ENCODE measurements at regions not wholly inside any gene's neighbourhood (a gene's known extent, or its start where the extent isn't known, plus 50 kb on each side); places are given as distances from the start of the nearest gene placed in this dataset.
"Not testable (repeated sequence)": the region's sequence is repeated elsewhere in the genome, so short reads cannot be mapped to it uniquely, and the experiment has no call there.

DNA sequence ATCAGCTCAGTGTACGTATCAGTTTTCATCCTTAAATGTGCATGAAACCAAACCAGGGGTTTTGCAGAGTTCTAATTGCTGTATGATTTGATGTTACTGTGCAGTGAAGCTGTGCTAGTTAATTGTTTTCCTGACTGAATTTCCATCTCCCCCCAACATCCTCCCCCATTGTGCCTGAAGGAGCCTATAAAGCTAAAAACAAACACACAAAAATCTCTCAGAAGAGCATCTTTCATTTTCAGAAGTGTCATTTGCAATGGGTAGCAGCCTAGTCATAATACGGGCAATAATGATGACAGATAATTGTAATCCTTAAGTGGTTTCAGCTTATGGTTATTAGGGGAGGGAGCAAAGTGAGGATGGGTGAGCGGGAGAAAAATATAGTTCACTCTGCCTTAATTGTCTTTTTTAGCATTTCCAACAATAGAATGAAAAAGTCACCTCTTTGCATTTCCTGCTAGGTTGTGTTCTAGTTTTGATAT is 207.9 kb upstream of the TBL1XR1 start:
- no peak for DNase-seq

DNA sequence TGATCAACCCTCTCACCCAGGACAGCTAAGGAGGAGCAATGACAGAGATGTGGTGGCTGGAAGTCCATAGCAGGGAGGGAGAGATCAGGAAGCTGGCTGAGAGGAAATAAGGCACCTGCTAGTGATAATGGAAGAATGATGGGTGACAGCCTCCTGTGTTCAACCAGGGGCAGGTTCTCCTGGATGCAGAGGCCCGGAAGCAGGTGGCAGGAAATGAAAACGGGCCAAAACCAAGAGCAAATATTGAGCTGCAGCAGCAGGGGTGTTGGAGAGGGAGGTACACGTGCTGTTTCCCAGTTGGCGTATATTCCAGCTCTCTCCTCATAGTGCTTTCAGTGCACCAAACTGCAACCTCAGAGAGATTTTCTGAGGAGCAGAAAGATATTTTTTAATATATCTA is 213.4 kb upstream of the TBL1XR1 start:
- no peak for DNase-seq

DNA sequence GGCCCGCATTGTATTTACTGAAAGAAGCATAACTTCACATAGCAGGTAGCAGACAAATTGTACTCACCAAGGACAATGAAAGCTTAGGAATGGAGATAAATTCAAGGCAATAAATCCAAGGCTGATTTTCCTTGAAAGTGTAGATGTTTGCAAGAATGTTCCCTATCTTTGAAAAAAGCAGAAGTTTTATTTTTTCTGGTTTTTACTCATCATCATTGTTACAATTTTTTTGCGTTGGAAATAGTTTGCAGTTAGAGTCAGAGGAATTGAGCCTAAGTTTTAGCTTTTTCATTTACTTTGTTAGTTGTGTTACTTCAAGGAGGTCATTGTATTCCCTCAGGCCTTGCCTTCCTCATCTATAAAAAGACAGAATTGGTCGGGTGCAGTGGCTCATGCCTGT is 213.9 kb upstream of the TBL1XR1 start:
- DNase-seq = peak in 1 of 2 donors; percentile 28

DNA sequence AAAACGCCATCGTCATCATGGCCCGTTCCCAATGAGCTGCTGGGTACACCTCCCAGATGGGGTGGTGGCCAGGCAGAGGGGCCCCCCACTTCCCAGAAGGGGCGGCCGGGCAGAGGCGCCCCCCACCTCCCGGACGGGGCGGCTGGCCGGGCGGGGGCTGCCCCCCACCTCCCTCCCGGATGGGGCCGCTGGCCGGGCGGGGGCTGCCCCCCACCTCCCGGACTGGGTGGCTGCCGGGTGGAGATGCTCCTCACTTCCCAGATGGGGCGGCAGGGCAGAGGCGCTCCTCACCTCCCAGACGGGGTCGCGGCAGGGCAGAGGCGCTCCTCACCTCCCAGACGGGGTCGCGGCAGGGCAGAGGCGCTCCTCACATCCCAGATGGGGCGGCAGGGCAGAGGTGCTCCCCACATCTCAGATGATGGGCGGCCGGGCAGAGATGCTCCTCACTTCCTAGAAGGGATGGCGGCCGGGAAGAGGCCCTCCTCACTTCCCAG is 215.4 kb upstream of the TBL1XR1 start:
- not testable (repeated sequence) for DNase-seq

DNA sequence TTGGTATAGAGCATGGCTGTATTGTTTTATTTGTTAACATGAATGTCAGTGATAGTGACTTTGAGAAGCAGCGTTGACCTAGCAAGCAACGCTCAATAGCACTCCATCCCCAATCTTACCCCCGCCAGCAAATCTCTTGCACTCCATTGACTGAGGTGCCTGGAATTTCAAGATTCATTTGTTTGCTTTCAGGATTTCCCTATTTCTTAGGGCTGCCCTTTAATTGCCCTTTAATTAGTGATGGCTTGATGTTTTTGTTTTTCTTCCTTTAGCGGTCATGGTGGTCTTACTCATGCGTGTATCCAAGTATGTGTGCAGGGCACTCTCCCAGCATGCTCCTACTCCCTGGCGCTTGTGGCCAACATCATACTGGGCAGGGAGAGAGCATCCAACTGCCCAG is 216.8 kb upstream of the TBL1XR1 start:
- no peak for DNase-seq

DNA sequence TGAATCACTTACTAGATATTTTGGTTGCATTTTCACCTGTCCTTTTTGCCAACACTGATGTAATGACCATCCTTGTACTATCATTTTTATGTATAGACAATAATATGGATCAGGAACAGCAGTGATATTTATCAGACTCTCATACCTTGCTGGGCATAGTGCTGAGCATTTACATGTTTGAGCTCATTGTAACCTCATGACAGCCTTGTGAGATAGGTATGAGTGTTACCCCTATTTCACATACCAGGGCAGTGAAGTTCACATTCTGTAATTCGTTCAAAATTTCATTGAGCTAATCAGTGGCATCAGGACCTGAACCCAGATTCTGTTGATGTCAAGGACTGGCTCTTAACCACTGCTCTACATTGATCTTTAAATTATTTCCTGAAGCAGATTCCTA is 221.5 kb upstream of the TBL1XR1 start:
- no peak for DNase-seq

DNA sequence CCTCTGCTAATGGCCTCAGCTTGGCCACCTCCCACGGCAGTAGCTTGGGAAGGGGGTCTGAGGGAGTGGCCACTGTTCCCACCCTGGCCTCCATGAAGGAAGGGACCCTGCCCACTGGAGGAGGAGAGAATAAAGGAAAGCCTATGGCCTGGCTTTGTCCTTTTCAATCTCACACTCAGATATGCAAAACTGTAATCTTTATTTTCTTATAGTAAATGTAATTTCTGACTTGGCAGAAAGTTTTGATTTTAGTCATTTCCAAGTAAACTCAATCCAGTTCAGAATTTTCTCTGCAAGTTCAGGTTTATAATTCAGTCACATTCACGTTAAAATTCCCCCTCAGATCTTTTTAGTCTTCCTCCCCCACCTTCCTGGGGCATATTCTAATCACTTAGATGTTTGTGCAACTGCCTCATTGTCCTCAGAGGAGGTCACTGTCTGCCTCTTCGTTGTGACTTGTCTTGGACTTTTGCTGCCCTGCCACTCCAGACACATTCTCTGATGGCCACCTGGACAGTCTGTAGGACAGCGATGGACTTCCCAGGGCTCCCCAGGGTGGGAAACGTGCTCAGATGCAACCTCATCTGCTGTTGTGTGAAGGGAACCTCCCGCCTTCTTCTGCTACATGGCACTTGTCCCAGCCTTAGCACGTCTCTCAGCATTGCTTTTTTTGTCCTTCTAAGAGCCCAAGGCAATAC is 222.8 kb upstream of the TBL1XR1 start:
- peak in 1 of 2 donors; percentile 29 for DNase-seq

DNA sequence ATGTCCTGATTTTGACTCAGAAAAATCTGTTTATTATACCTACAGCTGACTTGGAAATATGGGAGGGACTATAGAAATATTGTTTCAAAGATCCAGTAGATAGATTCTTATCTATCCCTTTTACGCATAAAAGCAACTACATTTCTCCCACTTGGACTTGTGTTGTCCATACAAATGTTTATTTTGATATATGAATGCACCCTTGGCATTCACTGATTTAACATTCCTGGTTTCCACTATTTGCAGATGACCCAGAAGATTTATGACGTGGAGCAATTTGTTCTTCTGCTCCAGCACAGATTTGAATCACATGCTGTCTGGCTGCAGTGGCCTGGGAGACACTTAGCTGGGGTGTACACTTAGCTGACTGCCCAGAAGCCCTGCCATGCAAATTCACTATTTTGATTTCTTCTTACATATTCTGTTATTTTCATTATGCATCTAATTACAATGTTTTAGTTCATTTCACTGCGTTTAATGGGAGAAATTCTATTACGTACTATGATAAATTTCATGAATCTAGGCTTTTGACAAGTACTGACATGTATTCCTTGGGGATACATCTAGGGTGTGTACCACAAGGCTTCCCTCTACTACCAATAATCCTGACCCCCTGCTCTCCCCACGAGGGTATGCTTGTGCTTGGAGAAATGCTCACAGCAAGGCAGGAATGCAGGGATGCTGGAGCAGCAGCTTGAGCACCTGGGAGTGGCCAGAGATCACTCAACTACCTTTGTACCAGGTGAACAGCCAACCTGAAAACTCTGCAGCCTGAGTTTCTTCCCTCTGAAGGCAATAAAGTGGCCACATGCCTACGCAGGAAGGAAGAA is 223.6 kb upstream of the TBL1XR1 start:
- no peak for DNase-seq

DNA sequence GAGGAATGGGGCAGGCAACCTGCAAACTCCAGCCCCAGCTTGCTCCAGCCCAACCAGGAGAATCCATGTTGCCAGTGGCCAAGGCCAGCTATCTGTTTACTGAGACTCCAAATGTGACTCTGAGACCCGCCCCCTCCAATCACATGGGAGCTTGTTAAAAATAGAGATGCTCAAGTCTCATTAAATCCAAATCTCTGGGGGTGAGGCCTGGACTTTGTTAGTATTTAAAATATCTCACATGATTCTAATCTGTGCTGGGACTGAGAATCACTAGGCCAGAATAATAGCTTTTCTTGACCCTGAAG is 224.2 kb upstream of the TBL1XR1 start:
- DNase-seq = no peak

DNA sequence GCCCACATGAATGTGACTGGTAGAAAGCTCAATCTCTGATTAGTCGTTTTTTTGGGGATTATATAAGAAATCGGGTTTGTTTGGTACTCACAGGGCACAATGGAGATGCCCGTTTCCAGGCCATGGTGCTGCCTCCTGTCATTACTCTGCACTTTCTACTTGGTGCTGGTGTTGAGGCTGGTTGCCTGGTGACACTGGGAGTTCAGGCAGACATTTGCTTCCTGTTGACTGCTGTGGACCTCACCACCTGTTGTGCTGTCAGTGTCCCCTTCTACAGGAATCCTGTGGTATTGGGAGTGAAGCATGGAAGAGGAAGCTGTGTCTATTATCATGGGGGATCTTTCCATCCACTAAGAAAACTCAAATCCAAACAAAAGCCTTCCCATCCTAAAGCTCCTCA is 227.2 kb upstream of the TBL1XR1 start:
- DNase-seq = no peak

DNA sequence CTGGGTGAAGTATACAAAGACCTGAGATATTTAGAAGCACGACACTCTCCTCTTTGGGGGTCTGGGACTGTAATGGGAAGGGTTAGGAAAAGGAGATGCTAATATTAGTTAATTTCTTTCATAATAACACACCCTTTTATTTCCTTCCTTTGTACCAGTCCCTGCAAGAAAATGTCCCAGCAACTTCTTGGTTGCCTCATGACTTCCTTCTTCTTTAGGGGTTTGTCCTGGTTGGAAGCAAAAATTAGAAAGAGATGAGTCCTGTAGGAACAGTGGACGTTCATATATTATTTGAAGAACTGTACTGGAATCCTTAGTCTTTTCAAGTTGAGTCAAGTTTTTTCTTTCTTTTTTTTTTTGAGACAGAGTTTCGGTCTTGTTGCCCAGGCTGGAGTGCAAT is 227.8 kb upstream of the TBL1XR1 start:
- DNase-seq = peak; percentile 26 to 32

DNA sequence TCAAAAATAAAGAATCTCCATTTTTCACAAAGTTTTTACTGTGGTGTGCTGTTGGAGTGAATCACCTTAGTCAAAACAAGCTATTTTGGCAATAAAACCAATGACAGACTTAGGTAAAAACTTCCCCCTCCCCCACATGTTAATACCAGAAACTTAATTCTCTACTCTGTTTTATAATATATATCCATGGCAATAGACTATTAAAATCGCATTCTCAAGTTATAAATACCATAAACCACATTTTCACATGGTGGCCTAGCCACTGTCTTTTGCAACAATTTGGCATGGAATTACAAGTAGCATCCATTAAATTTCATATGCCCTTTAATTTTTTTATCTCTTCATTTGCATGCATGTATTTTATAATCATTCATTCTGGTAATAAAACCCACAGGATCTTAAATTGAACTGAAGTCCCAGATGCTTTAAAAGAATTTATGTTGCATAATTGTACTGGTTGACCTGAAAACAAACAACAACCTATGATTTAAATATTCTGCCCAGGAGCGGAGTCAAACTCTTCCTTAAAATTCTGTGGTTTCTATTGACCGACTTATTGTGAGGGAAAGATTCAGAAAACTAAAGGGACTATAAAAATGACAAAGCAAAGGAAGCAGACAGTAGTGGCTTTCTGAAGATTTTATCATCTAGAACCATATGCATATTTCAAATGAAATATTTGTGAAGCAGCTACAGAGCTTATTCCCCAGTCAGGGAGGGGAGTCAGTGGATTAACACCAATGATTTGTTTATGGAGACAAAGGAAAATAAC is 229.0 kb upstream of the TBL1XR1 start:
- DNase-seq = no peak

DNA sequence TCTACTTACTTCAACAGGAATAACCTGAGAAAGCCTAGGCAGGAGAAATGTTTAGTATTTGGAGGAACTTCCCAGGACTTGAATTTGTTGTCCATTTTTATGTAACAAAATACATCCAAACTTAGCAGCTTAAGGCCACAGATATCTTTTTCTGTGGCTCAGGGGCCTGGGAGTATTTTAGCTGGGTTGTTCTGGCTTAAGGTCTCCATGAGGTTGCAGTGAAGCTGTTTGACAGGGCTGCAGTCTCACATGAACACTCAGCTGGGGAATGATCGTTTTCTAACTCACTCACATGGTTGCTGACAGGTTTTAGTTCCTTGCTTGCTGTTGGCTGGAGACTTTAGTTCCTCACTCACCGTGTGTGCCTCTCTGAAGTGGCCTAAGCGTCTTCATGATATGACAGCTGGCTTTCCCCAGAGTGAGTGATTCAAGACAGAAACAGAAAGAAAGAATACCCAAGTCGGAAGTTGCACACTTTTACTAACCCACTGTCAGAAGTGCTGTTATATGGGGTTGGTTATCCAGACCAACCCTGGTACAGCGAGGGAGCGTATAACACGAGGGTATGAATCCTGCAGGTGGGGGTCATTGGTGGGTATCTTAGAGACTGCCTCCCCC is 229.7 kb upstream of the TBL1XR1 start:
- peak; percentile 70 to 84 for DNase-seq

DNA sequence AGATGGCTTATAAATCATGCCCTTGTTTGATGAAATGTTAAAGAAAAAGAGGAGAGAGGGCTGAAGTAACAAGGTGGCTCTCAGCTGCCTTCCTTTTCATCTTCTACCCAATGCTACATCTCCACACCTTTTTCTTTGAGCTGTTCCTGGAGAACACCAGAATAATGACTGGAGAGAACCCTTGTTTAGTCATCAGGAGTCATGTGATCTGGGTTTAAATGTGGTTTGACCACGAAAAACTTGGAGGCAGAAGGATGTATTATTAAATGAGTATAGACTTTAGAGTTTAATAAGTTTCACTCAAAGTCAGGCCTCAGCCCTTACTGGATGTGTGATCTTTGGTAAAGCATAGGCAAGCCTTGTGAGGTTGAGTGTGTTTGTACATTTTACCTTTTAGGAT is 230.3 kb upstream of the TBL1XR1 start:
- DNase-seq = peak in 1 of 2 donors; percentile 23

DNA sequence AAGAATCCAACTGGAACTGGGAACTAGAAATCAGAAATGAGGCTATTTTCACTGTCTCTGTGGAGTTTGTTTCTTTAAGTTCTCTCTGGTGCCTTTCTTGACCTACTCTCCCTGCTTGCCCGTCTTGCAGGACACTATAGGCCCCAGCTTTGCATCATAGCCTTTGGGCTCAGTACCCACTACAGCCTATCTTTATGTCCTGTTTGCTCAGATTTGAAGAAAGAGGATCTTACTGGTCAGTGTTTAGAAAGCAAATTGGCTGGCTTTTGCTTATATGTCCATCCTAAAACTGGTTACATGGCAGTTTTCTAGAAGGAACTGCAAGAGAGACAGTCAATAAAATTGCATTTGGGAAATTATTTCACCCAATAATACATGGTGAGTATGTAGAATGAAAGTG is 231.8 kb upstream of the TBL1XR1 start:
- peak in 1 of 2 donors; percentile 32 for DNase-seq

DNA sequence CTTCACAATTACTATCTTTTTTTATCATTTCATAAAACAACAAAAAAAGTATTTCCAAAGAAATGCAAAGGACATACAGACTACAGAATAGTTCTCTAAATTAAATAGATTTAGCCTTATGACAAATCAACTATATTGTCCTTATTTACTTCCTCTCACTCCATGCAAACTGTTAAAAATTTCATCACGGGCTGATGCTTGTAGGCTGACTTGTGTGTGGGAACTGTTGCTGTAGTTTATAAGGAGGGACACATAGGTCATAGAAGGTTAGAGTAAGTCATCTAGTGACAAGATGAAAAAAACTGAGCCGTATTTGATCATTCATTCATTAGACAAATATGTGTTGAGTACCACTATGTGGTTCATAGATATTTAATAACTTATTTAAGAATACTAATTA is 232.5 kb upstream of the TBL1XR1 start:
- DNase-seq = peak; percentile 76 to 92

DNA sequence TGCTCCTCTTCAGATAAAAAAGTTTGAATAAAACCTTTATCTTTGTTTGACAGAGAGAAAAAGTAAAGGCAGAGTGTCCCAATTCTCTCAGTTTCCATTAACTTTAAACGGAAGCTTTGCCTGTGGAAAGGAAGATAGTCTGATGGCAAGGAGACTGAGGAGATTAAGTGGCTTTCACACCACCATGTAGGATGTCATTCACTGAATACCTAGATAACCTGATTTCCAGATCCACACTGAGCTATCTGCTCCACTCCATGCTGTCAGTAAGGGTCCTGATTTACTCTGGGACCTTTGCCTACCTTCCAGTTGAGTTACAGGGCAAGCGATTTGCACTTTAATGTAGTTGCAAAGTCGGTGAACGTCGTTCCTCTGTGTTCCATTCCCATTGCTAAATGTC is 233.4 kb upstream of the TBL1XR1 start:
- no peak for DNase-seq

DNA sequence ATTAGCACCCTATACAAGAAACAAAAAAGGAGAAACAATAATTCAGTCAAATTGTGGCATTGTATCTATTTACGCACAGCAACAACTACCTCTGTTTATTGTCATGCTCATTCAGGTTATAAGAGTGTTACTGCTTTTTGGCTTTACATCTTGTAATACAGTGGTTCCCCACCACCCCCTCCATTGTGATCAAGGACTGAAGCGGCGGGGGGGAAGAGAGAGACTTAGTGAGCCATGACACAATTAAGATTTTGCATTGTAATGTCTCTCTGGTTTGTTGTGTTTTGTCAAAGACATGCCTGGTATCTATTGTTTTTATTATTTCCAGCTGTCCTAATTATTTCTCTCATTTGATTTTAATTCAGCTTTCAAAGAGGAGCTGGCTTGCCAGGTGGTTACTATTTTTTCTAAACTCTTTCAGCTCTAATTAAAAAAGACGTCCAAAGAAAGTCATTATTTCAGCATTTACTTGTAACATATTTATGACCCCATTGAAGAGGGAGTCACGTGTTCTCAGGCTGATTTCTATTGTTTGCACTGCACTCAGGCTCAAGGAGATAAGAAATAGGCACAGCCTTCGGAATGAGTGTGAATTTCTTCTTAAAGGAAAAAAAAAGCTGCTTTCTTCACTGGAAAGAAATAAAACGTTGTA is 234.4 kb upstream of the TBL1XR1 start:
- DNase-seq = no peak

DNA sequence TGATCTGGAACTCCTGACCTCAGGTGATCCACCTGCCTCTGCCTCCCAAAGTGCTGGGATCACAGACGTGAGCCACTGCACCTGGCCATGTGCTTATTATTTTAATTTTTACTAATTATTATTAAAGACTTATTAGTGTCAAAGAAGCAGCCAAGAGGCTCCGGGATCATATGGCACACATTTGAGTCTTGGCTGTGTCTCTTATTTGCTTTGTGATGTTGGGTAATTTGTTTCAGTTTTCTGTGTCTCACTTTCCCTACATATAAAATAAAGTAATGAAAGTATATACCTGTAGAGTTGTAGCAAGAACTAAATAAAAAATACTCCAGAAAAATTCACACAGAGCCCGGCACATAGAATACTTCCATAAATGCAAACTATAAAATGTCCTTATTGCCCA is 238.0 kb upstream of the TBL1XR1 start:
- no peak for DNase-seq

DNA sequence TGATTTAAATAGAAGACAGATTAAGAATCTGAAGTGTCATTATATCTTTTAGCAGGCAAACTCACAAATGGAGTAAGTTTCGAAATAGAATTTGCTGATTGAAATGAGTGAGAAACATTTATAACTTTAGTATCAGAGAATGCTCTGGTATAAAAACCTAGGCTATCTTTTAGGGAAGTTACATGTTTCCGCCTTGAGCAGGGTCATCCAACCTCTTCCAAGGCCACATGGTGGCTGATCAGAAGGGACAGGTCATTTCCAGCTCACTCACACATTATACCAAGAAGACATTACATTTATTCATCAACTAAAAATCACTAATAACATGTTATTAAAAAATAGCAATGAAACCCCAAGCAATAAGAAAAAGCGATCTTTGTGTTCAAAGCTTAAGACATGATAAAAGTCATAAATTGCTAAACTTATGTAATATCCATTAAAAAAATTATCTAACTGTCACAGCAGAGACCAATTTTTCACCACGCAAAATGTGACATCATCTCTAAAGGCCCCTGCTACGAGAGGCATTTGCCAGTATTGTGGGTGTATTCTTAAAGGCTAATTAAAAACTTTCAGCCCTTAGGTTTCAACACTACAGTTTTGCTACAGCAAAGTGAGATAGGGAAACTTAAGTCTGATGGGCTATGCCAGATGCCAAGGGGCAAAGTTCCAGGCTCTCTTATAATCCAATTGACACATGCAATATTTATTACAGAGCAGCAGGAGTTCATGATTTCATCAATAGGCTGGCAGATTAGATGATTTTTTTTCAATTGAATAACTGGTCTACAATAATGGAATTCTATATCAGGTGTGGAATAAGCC is 240.4 kb upstream of the TBL1XR1 start:
- DNase-seq = no peak

DNA sequence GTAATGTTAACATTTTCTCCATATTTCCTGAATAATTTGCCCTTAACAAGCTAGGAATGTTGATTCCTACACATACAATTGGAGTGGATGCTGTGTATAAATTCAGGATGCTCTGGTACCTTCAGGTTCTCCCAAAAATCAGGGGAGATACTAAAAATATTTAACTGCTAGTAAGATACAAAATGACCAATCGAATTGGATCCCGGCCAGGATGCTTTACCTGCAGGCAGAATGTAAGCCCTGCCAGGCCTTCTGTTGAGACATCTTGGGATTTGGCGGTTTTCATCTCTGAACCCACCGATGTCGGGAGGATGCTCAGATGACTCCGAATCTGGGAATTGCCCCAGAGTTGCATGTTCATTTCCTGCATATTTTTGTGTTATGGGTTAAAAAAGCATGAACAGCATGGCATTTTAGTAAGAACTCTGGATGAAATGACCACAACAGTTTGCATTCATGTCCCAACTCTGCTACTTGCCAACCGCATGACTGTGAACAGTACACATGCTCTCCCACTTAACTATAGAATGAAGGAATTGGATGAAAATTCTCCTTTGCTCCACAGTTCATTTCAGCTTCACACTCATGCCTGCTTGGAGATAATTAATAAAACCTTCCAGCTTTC is 241.4 kb upstream of the TBL1XR1 start:
- DNase-seq = no peak
